OCI-LY7 (cell line): ENCODE measurements at regions not wholly inside any gene's neighbourhood (a gene's known extent, or its start where the extent isn't known, plus 50 kb on each side); places are given as distances from the start of the nearest gene placed in this dataset.

Experiments used
- BruUV-seq: library from RNA; stranded (reverse); fragments of 400-500 nt; replicated peaks from 2 replicates; lab custom pipeline; 2021; lab: Mats Ljungman, UMichigan
- CTCF ChIA-PET: fragments of 300-600 bp; sonication (Branson Sonifier 250); formaldehyde crosslinking; loops from one replicate; lab custom pipeline; 2022; ENCODE audit warnings: antibody characterized with exemption; ENCODE audit not compliant: unreplicated experiment; lab: Charles Lee
- POLR2A ChIA-PET: fragments of 300-600 bp; sonication (Branson Sonifier 250); formaldehyde crosslinking; loops from one replicate; lab custom pipeline; 2022; ENCODE audit warnings: antibody characterized with exemption; lab: Charles Lee
- DNase-seq: peaks from one replicate; pipeline ENCODE4 v3.0.0-alpha.2; 2015; ENCODE audit warnings: low spot score
- H2AFZ ChIP-seq: fragments of 200-600 bp; sonication (generic), shearing (Covaris generic); 2 replicates; pipeline ENCODE4 v1.6.1; 2014; ENCODE audit warnings: mild to moderate bottlenecking, antibody characterized with exemption, low read length, moderate library complexity
- H3K27ac ChIP-seq: fragments of 200-600 bp; sonication (generic); 2 replicates; pipeline ENCODE4 v1.5.1; 2014; ENCODE audit warnings: mixed run types, low read depth, mild to moderate bottlenecking, moderate library complexity, low read length, inconsistent platforms; ENCODE audit not compliant: poor library complexity, severe bottlenecking
- H3K36me3 ChIP-seq: fragments of 200-600 bp; sonication (generic); 2 replicates; pipeline ENCODE4 v1.6.1; 2014; ENCODE audit warnings: mild to moderate bottlenecking, antibody characterized with exemption, low read length, moderate library complexity, mixed read lengths; ENCODE audit not compliant: insufficient read depth
- H3K4me1 ChIP-seq: fragments of 200-600 bp; sonication (generic); 2 replicates; pipeline ENCODE4 v1.5.1; 2014; ENCODE audit warnings: mild to moderate bottlenecking, low read length; ENCODE audit not compliant: insufficient read depth, poor library complexity, severe bottlenecking
- H3K4me2 ChIP-seq: fragments of 200-600 bp; sonication (generic); 2 replicates; pipeline ENCODE4 v1.6.1; 2014; ENCODE audit warnings: mild to moderate bottlenecking, low read length
- H3K4me3 ChIP-seq: fragments of 200-600 bp; sonication (generic); 2 replicates; pipeline ENCODE4 v1.5.1; 2014; ENCODE audit warnings: mild to moderate bottlenecking, low read depth, low read length; ENCODE audit not compliant: poor library complexity, severe bottlenecking
- H3K79me2 ChIP-seq: fragments of 200-600 bp; sonication (generic); 2 replicates; pipeline ENCODE4 v1.6.1; 2016; ENCODE audit warnings: low read depth, mild to moderate bottlenecking, low read length, moderate library complexity, mixed read lengths; ENCODE audit not compliant: insufficient read depth
- H3K9me2 ChIP-seq: fragments of 200-600 bp; sonication (generic); 2 replicates; pipeline ENCODE4 v1.6.1; 2016; ENCODE audit warnings: mild to moderate bottlenecking, low read length, mixed read lengths; ENCODE audit not compliant: insufficient read depth
- H3K9me3 ChIP-seq: fragments of 200-600 bp; sonication (generic); 2 replicates; pipeline ENCODE4 v1.6.1; 2014; ENCODE audit warnings: mild to moderate bottlenecking, mixed run types, low read length, mixed read lengths
- H4K20me1 ChIP-seq: fragments of 200-600 bp; sonication (generic); 2 replicates; pipeline ENCODE4 v1.6.1; 2014; ENCODE audit warnings: mild to moderate bottlenecking, antibody characterized with exemption, low read length, moderate library complexity, mixed read lengths; ENCODE audit not compliant: insufficient read depth
- CTCF ChIP-seq: fragments of 200-600 bp; sonication (generic); conservative IDR thresholded peaks from 2 replicates; pipeline ENCODE4 v1.5.1; 2014; ENCODE audit warnings: mild to moderate bottlenecking, antibody characterized with exemption, low read length, moderate library complexity, mixed read lengths
- EZH2phosphoT487 ChIP-seq: fragments of 200-600 bp; sonication (generic); IDR thresholded peaks from 2 replicates; pipeline ENCODE4 v1.6.1; 2018; ENCODE audit warnings: low read depth, borderline replicate concordance, mild to moderate bottlenecking, mixed run types, antibody characterized with exemption, low read length, moderate library complexity, mixed read lengths
- intact Hi-C: fragments of 100-400 bp; cut with micrococcal nuclease; formaldehyde crosslinking; loops from one replicate; pipeline ENCODE4 v1.10.0; 2022; ENCODE audit not compliant: unreplicated experiment

- no peaks in the 10 kb centered on the region for H3K4me1 ChIP-seq
- no peaks in the 10 kb centered on the region for H3K9me2 ChIP-seq
- no peaks in the 10 kb centered on the region for H3K36me3 ChIP-seq
- H4K20me1 ChIP-seq: no peaks in the 10 kb centered on the region
- H3K4me3 ChIP-seq: no peak overlapping the region
- intact Hi-C loops: no loop called here
- no peak overlapping the region for H2AFZ ChIP-seq
- H3K4me2 ChIP-seq: no peak overlapping the region
- CTCF ChIA-PET: no interaction called here
- POLR2A ChIA-PET: no interaction called here
- no peak for TF ChIP-seq CTCF
- no peak for TF ChIP-seq EZH2phosphoT487
- BruUV-seq: no TSS peak
- H3K27ac ChIP-seq: no peak overlapping the region
- H3K9me3 ChIP-seq: no peaks in the 10 kb centered on the region
- H3K79me2 ChIP-seq: no peaks in the 10 kb centered on the region
- no peak for DNase-seq
Observed at GRCh38 chr7:155874411-155874810, 62.1 kb upstream of the SHH start.

- H3K9me3 ChIP-seq: no peaks in the 10 kb centered on the region
- BruUV-seq: no TSS peak
- H3K27ac ChIP-seq: no peak overlapping the region
- H3K36me3 ChIP-seq: no peaks in the 10 kb centered on the region
- no peaks in the 10 kb centered on the region for H3K4me1 ChIP-seq
- H3K79me2 ChIP-seq: no peaks in the 10 kb centered on the region
- H3K4me3 ChIP-seq: no peak overlapping the region
- intact Hi-C loops: no loop called here
- ChIA-PET POLR2A (no interaction called here), CTCF (no interaction called here)
- TF ChIP-seq CTCF: no peak
- no peak for TF ChIP-seq EZH2phosphoT487
- H3K4me2 ChIP-seq: no peak overlapping the region
- no peaks in the 10 kb centered on the region for H3K9me2 ChIP-seq
- DNase-seq: no peak
- H4K20me1 ChIP-seq: no peaks in the 10 kb centered on the region
- no peak overlapping the region for H2AFZ ChIP-seq
Observed at GRCh38 chr7:155874010-155874409, 61.7 kb upstream of the SHH start.

- DNase-seq: no peak
- Histone ChIP-seq H3K4me3 (no peak overlapping the region), H3K79me2 (no peaks in the 10 kb centered on the region), H4K20me1 (no peaks in the 10 kb centered on the region), H2AFZ (no peak overlapping the region), H3K36me3 (no peaks in the 10 kb centered on the region), H3K9me3 (no peaks in the 10 kb centered on the region), H3K27ac (no peak overlapping the region), H3K4me1 (no peaks in the 10 kb centered on the region), H3K9me2 (no peaks in the 10 kb centered on the region), H3K4me2 (no peak overlapping the region)
- ChIA-PET POLR2A (interaction anchor here (0.7 kb wide), 1 partner anchor 386 kb away, joined by 3 read pairs; no protein-coding TSS in a partner anchor), CTCF (no interaction called here)
- TF ChIP-seq CTCF (no peak), EZH2phosphoT487 (no peak)
- no TSS peak for BruUV-seq
- intact Hi-C loops: no loop called here
Observed at GRCh38 chr7:155872678-155873369, 60.6 kb upstream of the SHH start.
